ENCODE measurements at regions not wholly inside any gene's neighbourhood (a gene's known extent, or its start where the extent isn't known, plus 50 kb on each side); places are given as distances from the start of the nearest gene placed in this dataset.

- intact Hi-C loops (cut with DNase I), result no loop called here
- Histone ChIP-seq H3K9me3 (no peaks in the 10 kb centered on the region), H3K4me1 (peaks cover 0 to 60% (median 44%) of the 10 kb centered on the region in 12 donors), H3K36me3 (peaks cover 0 to 14% (median 0%) of the 10 kb centered on the region in 9 donors), H3K27me3 (no peaks in the 10 kb centered on the region), H3K27ac (no peak overlapping the region), H3K4me3 (no peak overlapping the region)
- ATAC-seq (no peak), DNase-seq (no peak)
- TF ChIP-seq, protein P1, sequence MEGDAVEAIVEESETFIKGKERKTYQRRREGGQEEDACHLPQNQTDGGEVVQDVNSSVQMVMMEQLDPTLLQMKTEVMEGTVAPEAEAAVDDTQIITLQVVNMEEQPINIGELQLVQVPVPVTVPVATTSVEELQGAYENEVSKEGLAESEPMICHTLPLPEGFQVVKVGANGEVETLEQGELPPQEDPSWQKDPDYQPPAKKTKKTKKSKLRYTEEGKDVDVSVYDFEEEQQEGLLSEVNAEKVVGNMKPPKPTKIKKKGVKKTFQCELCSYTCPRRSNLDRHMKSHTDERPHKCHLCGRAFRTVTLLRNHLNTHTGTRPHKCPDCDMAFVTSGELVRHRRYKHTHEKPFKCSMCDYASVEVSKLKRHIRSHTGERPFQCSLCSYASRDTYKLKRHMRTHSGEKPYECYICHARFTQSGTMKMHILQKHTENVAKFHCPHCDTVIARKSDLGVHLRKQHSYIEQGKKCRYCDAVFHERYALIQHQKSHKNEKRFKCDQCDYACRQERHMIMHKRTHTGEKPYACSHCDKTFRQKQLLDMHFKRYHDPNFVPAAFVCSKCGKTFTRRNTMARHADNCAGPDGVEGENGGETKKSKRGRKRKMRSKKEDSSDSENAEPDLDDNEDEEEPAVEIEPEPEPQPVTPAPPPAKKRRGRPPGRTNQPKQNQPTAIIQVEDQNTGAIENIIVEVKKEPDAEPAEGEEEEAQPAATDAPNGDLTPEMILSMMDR (IDR thresholded peaks at IDR 0.05), result no peak
- TF ChIP-seq POLR2A (IDR thresholded peaks at IDR 0.05), result no peak
- 72 to 82% (median 80%) methylated on average over 5 of the region's 5 CpGs for WGBS, 4 donors
Observed at GRCh38 chr9:680106-680505, 161.4 kb upstream of the DMRT1 start.

DNA sequence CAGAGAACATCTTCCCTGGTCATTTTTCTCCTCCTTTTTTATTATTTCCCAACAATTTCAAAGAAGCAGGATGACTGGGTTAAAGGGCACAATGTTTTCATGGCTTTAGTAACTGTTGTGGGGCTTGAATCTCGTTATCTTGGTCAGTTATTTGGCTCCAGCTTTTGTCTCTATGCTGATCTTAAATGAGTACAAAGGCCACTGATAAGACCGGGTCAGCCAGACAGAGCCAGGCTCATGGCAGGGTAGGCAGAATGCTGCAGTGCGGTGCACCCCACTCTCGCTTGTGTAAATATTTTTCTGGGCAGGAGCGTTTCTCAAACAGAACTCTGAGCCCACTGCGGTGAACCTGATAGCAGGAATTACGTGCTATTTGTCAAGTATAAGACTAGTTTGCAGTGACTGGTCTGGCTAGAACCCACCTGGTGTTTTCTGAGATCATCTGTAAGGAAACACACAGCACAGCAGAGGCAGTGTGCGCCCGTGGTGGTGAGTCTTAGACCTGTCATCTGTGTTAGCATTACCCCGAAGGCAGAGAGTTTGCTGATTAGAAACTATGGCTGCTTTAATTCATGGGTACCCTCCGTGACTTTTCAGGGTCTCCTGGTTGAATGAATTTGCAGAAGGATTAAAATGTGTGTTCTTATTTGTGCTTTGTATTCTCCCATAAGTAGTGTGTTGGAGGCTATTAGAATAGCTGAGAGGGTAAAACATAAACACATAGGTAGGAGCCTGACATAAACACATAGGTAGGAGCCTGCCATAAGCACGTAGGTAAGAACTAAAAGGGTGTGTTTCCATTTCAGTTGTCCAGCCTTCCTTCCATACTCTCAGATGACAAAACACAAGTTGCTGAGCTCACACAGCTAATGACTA lies 158.6 kb upstream of the DMRT1 start:
- H3K4me3 ChIP-seq, result no peak overlapping the region
- H3K36me3 ChIP-seq, result peaks cover 0 to 12% (median 0%) of the 10 kb centered on the region in 9 donors
- intact Hi-C loops (cut with DNase I), result no loop called here
- peaks cover 0 to 58% (median 46%) of the 10 kb centered on the region in 12 donors for H3K4me1 ChIP-seq
- TF ChIP-seq, protein P1 (IDR thresholded peaks at IDR 0.05), result no peak
- no peak for TF ChIP-seq POLR2A (IDR thresholded peaks at IDR 0.05)
- WGBS, 4 donors, result 63 to 69% (median 66%) methylated on average over 12 of the region's 12 CpGs
- peak overlapping the region in 10 of 12 donors; percentile 5 to 92 (median 33) for H3K27ac ChIP-seq
- no peaks in the 10 kb centered on the region for H3K27me3 ChIP-seq
- H3K9me3 ChIP-seq, result no peaks in the 10 kb centered on the region
- ATAC-seq, result peak in 3 of 4 donors; percentile 25 to 49 (median 28)
- no peak for DNase-seq

DNA sequence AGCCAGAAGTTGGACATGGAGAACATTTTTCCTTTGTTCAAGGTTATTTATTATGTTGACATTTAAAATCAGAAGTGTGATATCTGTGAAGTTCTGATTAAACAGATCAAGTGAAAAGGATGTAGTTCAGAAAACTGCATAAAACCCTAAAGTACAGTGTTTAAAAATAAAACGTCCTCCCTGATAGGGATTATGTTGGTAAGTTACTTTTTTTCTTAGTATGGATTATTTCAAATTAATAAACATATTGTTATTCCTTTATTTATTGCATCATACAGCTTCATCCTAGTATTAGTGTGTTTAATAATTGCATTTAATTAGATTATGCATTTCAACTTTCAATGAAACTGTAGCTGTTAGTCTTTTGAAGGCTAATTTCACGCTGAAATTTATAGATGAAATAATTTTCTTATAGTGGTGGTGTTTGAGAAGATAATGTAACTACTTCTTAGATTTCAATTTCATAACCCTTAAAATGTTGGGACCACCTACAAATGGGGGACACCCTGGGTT lies 157.9 kb upstream of the DMRT1 start:
- intact Hi-C loops (cut with DNase I), result no loop called here
- DNase-seq (no peak), ATAC-seq (no peak)
- Histone ChIP-seq H3K36me3 (peaks cover 0 to 9% (median 0%) of the 10 kb centered on the region in 9 donors), H3K27ac (peak overlapping the region in 8 of 12 donors; percentile 5 to 92 (median 52)), H3K9me3 (no peaks in the 10 kb centered on the region), H3K27me3 (no peaks in the 10 kb centered on the region), H3K4me3 (no peak overlapping the region), H3K4me1 (peaks cover 0 to 54% (median 40%) of the 10 kb centered on the region in 12 donors)
- TF ChIP-seq POLR2A (IDR thresholded peaks at IDR 0.05), result no peak
- TF ChIP-seq, protein P1 (IDR thresholded peaks at IDR 0.05), result no peak
- 60 to 71% (median 65%) methylated on average over 2 of the region's 2 CpGs for WGBS, 4 donors

Measured in heart left ventricle (tissue), 16 donors.